Kidney (tissue), 13 donors: ENCODE measurements at regions not wholly inside any gene's neighbourhood (a gene's known extent, or its start where the extent isn't known, plus 50 kb on each side); places are given as distances from the start of the nearest gene placed in this dataset.

Experiments used
- DNase-seq, 5 donors: peaks; one replicate each; pipeline ENCODE4 v3.0.0-alpha.2; 2013 to 2020
- FAIRE-seq: peaks from 2 replicates; lab custom pipeline; 2012; peaks lifted over from hg19 to GRCh38; lab: Jason Lieb, UNC
- H3K27ac ChIP-seq, 2 donors: one replicate each; pipeline ENCODE4 v1.7.0; 2013; ENCODE audit warnings: low read depth in 2 of 2, low read length in 2 of 2, inconsistent platforms in 1 of 2
- H3K27me3 ChIP-seq: one replicate; pipeline ENCODE4 v1.7.1; 2013; ENCODE audit warnings: low read length, inconsistent platforms; ENCODE audit not compliant: control insufficient read depth, insufficient read depth
- H3K36me3 ChIP-seq, 3 donors: one replicate each; pipeline versions ENCODE4 v1.7.0 to v1.7.1; 2013; ENCODE audit warnings: low read length in 3 of 3, control low read depth in 1 of 3, inconsistent platforms in 1 of 3; ENCODE audit not compliant: insufficient read depth in 3 of 3, control insufficient read depth in 2 of 3
- H3K4me1 ChIP-seq, 3 donors: one replicate each; pipeline versions ENCODE4 v1.7.0 to v1.7.1; 2013; ENCODE audit warnings: low read length in 3 of 3, inconsistent platforms in 1 of 3, low read depth in 1 of 3; ENCODE audit not compliant: control insufficient read depth in 2 of 3, insufficient read depth in 2 of 3
- H3K4me3 ChIP-seq, 3 donors: one replicate each; pipeline versions ENCODE4 v1.7.0 to v1.8.1; 2013; ENCODE audit warnings: low read length in 3 of 3, control low read depth in 1 of 3, inconsistent platforms in 1 of 3
- H3K9ac ChIP-seq, 3 donors: one replicate each; pipeline versions ENCODE4 v1.7.0 to v1.7.1; 2013; ENCODE audit warnings: low read length in 3 of 3, control low read depth in 1 of 3, inconsistent platforms in 1 of 3
- H3K9me3 ChIP-seq, 3 donors: one replicate each; pipeline versions ENCODE4 v1.7.0 to v1.7.1; 2013; ENCODE audit warnings: low read length in 3 of 3, control low read depth in 1 of 3, inconsistent platforms in 1 of 3; ENCODE audit not compliant: control insufficient read depth in 2 of 3, insufficient read depth in 1 of 3
- CTCF ChIP-seq: IDR thresholded peaks from 3 replicates; pipeline ENCODE4 v1.5.1; 2012; ENCODE audit warnings: mild to moderate bottlenecking, moderate library complexity, borderline replicate concordance; ENCODE audit not compliant: insufficient read depth; ENCODE audit errors: extremely low read depth
- intact Hi-C: fragments of 100-400 bp; cut with DNase I; formaldehyde crosslinking; loops from one replicate; pipeline ENCODE4 v1.11.1; 2022
- donor health status: control.
- donor health status: control.
- donor health status: control.
- donor health status: control.
- donor health status: control.
- donor health status: DM: yes; HTN: yes; CAD: no.
- donor health status: Normal renal cell carcinoma (clear cell type).

- Histone ChIP-seq H3K4me1 (no peaks in the 10 kb centered on the region), H3K27me3 (no peaks in the 10 kb centered on the region), H3K9ac (no peak overlapping the region), H3K9me3 (no peaks in the 10 kb centered on the region), H3K36me3 (no peaks in the 10 kb centered on the region), H3K27ac (no peak overlapping the region), H3K4me3 (no peak overlapping the region)
- intact Hi-C loops: no loop called here
- FAIRE-seq (no peak), DNase-seq (no peak)
- no peak for TF ChIP-seq CTCF
Measured at GRCh38 chr10:78513986-78514385, 480.3 kb downstream of the RPS24 start.

GRCh38 chr10:78514459-78514858 is 480.8 kb downstream of the RPS24 start:
- no peak overlapping the region for H3K27ac ChIP-seq
- DNase-seq: peak in 2 of 5 donors; percentile 5 to 10
- FAIRE-seq: no peak

GRCh38 chr10:78515038-78515872 is 481.6 kb downstream of the RPS24 start:
- H3K9ac ChIP-seq: no peak overlapping the region
- H3K27ac ChIP-seq: no peak overlapping the region
- FAIRE-seq (no peak), DNase-seq (peak in 2 of 5 donors; percentile 7 to 27)
- H3K4me1 ChIP-seq: no peaks in the 10 kb centered on the region
- intact Hi-C loops: no loop called here
- TF ChIP-seq CTCF: no peak
- H3K4me3 ChIP-seq: no peak overlapping the region
- no peaks in the 10 kb centered on the region for H3K9me3 ChIP-seq
- no peaks in the 10 kb centered on the region for H3K36me3 ChIP-seq
- H3K27me3 ChIP-seq: no peaks in the 10 kb centered on the region

More at GRCh38 chr10:78514459-78514858, 480.8 kb downstream of the RPS24 start:
- intact Hi-C loops: no loop called here
- no peak overlapping the region for H3K4me3 ChIP-seq
- no peaks in the 10 kb centered on the region for H3K27me3 ChIP-seq
- H3K36me3 ChIP-seq: no peaks in the 10 kb centered on the region
- H3K9ac ChIP-seq: no peak overlapping the region
- H3K9me3 ChIP-seq: no peaks in the 10 kb centered on the region
- TF ChIP-seq CTCF: no peak
- H3K4me1 ChIP-seq: no peaks in the 10 kb centered on the region
